ENCODE measurements at regions not wholly inside any gene's neighbourhood (a gene's known extent, or its start where the extent isn't known, plus 50 kb on each side); places are given as distances from the start of the nearest gene placed in this dataset.

GRCh38 chr18:8504424-8504823 lies 104.8 kb upstream of the RAB12 start:
- no peak for DNase-seq (ENCODE audit: low read depth)
- H3K4me3 ChIP-seq (ENCODE audit: control insufficient read depth, low read depth, low read length): no peak overlapping the region
- TF ChIP-seq CTCF (conservative IDR thresholded peaks at IDR 0.05; ENCODE audit: control insufficient read depth, insufficient read depth, low read depth, low read length): no peak

GRCh38 chr18:8504880-8505435 lies 104.3 kb upstream of the RAB12 start:
- no peak overlapping the region for H3K4me3 ChIP-seq (ENCODE audit: control insufficient read depth, low read depth, low read length)
- no peak for TF ChIP-seq CTCF (conservative IDR thresholded peaks at IDR 0.05; ENCODE audit: control insufficient read depth, insufficient read depth, low read depth, low read length)
- no peak for DNase-seq (ENCODE audit: low read depth)

- TF ChIP-seq CTCF (conservative IDR thresholded peaks at IDR 0.05; ENCODE audit: control insufficient read depth, insufficient read depth, low read depth, low read length): no peak
- no peak for DNase-seq (ENCODE audit: low read depth)
- H3K4me3 ChIP-seq (ENCODE audit: control insufficient read depth, low read depth, low read length): no peak overlapping the region
These were observed 102.8 kb upstream of the RAB12 start for GRCh38 chr18:8506251-8507049.

GRCh38 chr18:8507361-8507760 lies 101.9 kb upstream of the RAB12 start:
- DNase-seq (ENCODE audit: low read depth): peak; percentile 22
- H3K4me3 ChIP-seq (ENCODE audit: control insufficient read depth, low read depth, low read length): no peak overlapping the region
- TF ChIP-seq CTCF (conservative IDR thresholded peaks at IDR 0.05; ENCODE audit: control insufficient read depth, insufficient read depth, low read depth, low read length): peak; percentile 45

- no peak overlapping the region for H3K4me3 ChIP-seq (ENCODE audit: control insufficient read depth, low read depth, low read length)
- DNase-seq (ENCODE audit: low read depth): peak; percentile 74
- no peak for TF ChIP-seq CTCF (conservative IDR thresholded peaks at IDR 0.05; ENCODE audit: control insufficient read depth, insufficient read depth, low read depth, low read length)
These were observed 101.1 kb upstream of the RAB12 start for GRCh38 chr18:8507915-8508705.

GRCh38 chr18:8513249-8513648 lies 96.0 kb upstream of the RAB12 start:
- no peak for DNase-seq (ENCODE audit: low read depth)
- TF ChIP-seq CTCF (conservative IDR thresholded peaks at IDR 0.05; ENCODE audit: control insufficient read depth, insufficient read depth, low read depth, low read length): no peak
- no peak overlapping the region for H3K4me3 ChIP-seq (ENCODE audit: control insufficient read depth, low read depth, low read length)
